HG02571 (cell line): ENCODE measurements at regions not wholly inside any gene's neighbourhood (a gene's known extent, or its start where the extent isn't known, plus 50 kb on each side); places are given as distances from the start of the nearest gene placed in this dataset.
"Not testable (repeated sequence)": the region's sequence is repeated elsewhere in the genome, so short reads cannot be mapped to it uniquely, and the experiment has no call there.

ENCODE experiments used
- ATAC-seq: cut with Tn5 transposase; IDR thresholded peaks from one replicate; pipeline ENCODE4 v1.9.1; 2021; ENCODE audit warnings: mild to moderate bottlenecking, moderate library complexity; ENCODE audit not compliant: unreplicated experiment

GRCh38 chr4:3921902-3922301 lies 155.7 kb downstream of the ADRA2C start:
- not testable (repeated sequence) for ATAC-seq

- not testable (repeated sequence) for ATAC-seq
Observed at GRCh38 chr4:3925841-3926240, 159.7 kb downstream of the ADRA2C start.

DNA sequence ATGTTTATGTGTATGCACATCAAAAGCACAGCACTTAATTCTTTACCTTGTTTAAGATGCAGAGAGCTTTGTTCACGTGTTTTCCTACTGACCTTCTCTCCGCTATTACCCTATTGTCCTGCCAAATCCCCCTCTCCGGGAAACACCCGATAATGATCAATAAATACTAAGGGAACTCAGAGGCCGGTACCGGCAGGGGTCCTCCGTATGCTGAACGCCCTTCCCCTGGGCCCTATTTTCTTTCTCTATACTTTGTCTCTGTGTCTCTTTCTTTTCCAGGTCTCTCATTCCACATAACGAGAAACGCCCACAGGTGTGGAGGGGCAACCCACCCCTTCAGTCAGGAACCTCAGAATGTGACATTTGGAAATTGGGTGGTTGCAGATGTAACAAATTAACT lies 160.1 kb downstream of the ADRA2C start:
- not testable (repeated sequence) for ATAC-seq

DNA sequence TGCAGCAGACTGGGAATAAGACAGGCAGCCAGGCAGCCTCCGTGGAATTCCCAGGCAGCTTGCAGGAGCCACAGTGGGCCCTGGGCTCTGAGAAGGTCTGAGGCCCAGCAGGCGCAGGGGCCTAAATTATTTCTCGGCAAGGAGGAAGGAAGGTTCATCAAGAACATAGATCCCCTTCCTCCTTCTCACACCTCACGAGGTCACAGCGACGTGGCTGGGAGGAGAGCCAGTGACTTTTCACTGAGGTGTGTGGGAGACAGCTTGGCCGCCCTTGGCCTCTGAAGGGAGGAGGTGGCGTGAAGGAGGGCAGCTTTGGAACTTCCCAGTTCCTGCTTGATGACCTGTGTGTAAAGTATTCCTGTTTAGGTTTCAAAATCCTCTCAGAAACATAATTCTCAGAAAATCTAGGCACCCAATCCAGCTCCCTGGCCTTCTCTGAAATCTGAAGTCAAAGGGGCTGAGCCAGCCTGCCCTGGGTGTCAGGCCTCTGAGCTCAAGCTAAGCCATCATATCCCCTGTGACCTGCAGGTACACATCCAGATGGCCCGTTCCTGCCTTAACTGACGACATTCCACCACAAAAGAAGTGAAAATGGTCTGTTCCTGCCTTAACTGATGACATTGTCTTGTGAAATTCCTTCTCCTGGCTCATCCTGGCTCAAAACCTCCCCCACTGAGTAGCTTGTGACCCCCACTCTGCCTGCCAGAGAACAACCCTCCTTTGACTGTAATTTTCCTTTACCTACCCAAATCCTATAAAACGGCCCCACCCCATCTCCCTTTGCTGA lies 161.0 kb downstream of the ADRA2C start:
- not testable (repeated sequence) for ATAC-seq

DNA sequence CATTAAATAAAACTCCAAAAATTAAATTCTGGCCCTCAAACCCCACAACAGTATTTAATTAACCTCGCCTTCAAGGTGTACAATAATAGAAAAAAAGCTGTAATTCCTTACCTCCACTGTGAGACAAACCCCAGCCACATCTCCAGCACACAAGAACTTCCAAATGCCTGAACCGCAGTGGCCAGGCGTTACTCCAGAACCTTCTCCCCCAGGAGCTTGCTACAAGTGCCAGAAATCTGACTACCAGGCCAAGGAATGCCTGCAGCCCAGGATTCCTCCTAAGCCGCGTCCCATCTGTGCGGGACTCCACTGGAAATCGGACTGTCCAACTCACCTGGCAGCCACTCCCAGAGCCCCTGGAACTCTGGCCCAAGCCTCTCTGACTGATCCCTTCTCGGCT lies 163.2 kb downstream of the ADRA2C start:
- ATAC-seq: not testable (repeated sequence)

GRCh38 chr4:3932734-3933133 lies 166.5 kb downstream of the ADRA2C start:
- ATAC-seq: not testable (repeated sequence)

GRCh38 chr4:3935406-3935805 lies 169.2 kb downstream of the ADRA2C start:
- ATAC-seq: not testable (repeated sequence)

DNA sequence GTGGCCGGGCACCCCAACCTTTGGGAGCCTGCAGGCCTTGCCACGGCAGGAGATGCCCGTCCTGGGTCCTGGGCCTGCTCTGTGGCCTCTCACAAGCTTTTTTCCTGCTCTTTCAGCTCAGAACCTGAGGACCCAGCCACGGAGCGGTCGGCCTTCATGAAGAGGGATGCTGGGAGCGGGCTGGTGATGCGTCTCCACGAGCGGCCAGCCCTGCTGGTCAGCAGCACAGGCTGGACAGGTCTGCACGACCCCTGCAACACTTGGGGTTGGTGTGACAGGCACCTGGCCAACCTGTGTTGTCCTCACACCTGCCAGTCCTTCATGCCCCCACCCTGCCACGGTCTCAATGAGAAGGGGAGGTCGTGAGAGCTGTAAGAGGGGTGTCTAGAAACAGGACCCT lies 170.0 kb downstream of the ADRA2C start:
- no peak for ATAC-seq

- ATAC-seq: not testable (repeated sequence)
Observed at GRCh38 chr4:3937849-3938562, 171.8 kb downstream of the ADRA2C start.

DNA sequence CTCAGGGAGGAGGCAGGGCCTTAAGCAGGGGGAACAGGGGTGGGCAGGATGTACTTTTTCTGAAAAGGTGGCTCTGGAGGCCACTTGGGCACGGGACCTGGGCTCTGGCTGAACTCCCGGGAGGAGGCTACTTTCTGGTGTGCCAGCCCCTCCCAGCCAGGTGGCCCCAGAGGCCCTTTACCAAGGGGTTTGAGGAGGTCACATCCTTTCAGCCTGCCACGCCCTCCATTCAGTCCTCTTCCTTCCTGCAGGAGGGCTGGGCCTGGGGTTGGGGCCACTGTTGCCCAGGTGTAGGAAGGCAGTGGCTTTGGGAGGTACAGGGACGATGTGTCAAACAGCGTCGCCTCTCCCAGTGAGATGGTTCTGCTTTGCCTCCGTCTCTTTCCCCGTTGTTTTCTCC lies 172.5 kb downstream of the ADRA2C start:
- ATAC-seq: not testable (repeated sequence)

GRCh38 chr4:3939954-3940591 lies 173.9 kb downstream of the ADRA2C start:
- ATAC-seq: not testable (repeated sequence)

DNA sequence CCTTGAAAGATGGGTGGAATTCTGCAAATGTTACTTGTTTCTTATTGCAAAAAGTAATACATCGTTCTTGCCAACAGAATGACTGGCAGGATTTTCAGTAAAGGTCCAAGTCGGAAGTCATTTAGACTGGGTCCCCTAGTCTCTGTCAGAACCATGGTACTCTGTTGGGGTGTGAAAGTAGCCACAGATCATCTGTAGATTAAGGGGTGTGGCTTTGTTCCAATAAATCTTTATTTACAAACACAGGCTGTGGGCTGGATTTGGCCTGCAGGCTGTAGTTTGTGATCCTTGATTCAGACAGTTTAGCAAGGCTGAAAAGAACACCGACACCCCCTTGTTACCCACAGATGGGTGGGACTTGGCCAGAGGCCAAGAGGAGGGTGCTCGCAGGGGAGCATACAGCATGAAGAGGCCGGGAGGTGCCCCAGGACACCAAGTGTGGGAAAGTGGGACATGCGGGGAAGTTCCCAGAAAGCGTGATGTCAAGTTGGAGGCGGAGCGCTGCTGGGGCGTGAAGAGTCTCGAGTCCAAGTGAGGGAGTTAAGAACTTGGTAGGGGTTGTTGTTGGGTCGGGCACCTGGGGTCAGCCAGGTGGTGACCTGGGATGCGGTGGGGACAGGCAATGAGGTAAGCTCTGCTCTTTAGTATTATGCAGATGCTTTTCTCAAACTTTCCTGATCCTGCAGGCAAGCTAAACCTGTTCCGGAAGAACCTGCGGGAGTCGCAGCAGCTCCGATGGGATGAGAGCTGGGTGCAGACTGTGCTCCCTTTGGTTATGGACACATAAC lies 175.7 kb downstream of the ADRA2C start:
- ATAC-seq: not testable (repeated sequence)

DNA sequence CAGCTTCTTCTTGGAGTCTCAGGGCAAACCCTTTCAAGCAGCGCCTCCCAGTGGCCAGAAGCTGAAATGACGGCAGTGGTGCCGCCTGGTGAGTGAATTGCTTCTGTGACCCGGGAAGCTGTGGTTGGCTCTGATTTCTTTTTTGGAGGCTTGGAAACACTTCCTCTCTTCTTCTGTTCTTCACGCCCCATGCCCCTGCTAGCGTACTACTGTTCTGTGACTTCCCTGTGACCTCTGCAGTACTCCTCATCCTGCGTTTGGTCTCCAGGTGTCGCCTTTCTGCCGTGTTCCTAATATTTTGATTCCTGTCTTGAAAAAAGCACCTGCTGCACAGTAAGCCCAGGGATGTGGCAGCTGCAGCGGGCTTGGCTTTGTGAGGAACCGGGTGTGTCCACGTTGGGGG lies 176.4 kb downstream of the ADRA2C start:
- not testable (repeated sequence) for ATAC-seq

DNA sequence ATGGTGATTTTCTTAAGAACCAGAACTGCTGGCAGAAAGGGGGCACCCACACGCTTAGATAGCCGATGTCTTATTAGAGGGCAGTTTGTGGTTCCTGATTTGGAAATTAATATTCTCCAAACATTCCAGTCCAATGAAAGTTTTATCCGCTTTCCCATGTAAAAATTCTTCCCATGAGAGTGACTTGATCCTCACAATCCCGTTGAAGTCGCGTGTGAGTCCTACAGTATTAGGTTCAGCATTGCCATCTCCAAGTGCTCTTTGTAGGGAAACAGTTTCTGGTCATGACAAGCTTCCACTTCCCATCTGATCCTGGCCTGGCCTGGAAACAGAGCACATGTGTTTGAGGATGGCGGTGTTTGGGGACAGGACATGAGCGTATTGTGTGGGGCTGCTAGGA lies 176.9 kb downstream of the ADRA2C start:
- not testable (repeated sequence) for ATAC-seq

DNA sequence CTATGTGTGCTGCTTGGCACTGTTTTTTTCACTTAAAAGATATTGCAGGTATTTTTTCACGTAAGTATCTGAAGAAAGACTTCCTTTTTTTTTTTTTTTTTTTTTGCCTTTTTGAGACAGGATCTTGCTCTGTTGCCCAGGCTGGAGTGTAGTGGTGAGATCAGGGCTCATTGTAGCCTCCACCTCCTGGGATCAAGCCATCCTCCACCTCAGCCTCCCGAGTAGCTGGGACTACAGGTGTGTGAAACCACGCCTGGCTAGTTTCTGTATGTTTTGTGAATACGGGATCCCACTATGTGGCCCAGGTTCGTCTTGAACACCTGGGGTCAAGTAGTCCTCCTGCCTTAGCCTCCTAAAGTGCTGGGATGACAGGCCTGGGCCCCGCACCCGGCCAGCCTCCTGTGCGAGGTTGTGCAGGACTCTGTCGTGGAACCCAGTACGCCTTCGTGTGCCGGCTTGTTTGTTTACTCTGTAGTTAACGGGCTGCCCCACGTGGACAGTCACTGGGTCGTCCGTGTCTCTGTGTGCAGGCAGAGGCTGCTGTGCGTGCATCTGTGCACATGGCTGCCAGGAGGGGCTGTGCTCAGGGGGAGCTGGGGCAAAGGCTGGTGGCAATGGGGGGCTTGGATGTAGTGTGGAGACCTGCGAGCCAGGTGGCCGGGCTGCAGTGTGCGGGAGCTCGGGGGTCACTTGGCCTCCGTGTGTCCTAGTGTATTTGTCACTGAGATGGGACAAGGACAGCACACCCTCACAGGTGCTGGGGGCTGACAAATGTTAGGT lies 179.5 kb downstream of the ADRA2C start:
- ATAC-seq: no peak

- ATAC-seq: not testable (repeated sequence)
Observed at GRCh38 chr4:3946553-3946952, 180.4 kb downstream of the ADRA2C start.

DNA sequence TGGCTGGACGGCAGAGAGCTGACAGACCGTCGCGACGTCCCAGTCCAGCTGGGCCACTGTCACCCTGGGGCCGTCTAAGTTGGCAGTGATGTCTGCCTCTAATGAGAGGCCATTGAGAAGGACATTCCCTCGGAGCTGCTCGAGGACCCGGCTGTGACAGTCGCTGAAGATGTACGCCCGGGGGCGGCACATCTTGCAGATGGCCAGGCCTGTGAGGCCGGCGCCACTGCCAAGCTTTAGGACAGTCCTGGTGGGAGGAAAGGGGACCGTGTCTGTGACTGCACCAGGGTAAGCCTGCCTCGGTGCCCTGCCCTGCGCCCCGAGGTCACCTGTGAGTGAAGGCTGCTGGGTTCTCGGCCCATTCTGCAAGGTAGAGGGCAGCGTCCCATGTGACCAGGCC lies 181.6 kb downstream of the ADRA2C start:
- ATAC-seq: not testable (repeated sequence)

DNA sequence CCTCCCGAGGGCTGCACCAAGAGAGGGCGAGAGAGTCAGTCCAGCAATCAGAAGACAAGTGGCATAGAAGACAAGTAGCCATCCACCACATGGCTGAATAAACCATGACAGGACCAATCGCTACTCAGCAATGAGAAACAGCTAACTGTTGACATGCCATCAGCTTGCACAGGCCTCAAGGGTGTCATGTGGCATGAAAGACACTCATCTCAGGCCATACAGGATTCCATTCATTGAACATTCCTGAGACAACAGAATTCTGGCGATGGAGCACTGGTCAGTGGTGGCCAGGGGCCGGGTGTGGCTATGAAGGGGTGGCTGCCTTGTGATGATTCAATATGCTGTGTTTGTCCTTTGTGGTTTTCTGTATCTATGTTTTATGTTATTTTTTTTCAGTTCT lies 182.0 kb downstream of the ADRA2C start:
- ATAC-seq: not testable (repeated sequence)

DNA sequence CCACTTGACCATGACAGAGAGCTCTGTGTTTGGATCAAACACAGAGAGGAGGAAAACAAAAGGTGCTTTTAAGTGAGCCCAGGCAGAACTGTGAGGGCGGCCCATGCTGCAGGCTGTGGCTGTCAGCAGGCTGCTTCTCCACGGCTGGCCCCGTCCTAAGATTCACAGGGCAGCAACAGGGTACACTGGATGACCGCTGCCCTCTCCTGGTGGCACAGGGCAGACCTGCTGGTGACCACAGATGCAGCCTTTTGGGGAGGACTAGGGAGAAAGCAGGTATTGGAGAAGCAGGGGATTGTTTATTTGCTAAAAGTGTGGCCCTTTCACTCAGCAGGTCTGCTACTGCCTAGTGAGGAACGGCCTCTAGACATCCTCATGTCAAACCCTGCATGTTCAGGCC lies 183.7 kb downstream of the ADRA2C start:
- not testable (repeated sequence) for ATAC-seq
